Ishikawa (cell line): ENCODE measurements at regions not wholly inside any gene's neighbourhood (a gene's known extent, or its start where the extent isn't known, plus 50 kb on each side); places are given as distances from the start of the nearest gene placed in this dataset.

ENCODE experiments used
- CEBPB ChIP-seq: IDR thresholded peaks from 2 replicates; pipeline ENCODE4 v1.6.1; 2012
- CREB1 ChIP-seq: IDR thresholded peaks from 2 replicates; pipeline ENCODE4 v1.6.1; 2012; ENCODE audit warnings: low read depth
- EGR1 ChIP-seq: IDR thresholded peaks from 2 replicates; pipeline ENCODE4 v1.6.1; 2012
- EP300 ChIP-seq: IDR thresholded peaks from 2 replicates; pipeline ENCODE4 v1.6.1; 2012; ENCODE audit warnings: borderline replicate concordance
- FOXM1 ChIP-seq: IDR thresholded peaks from 2 replicates; pipeline ENCODE4 v1.6.1; 2012; ENCODE audit warnings: low read depth, borderline replicate concordance
- MAX ChIP-seq: IDR thresholded peaks from 2 replicates; pipeline ENCODE4 v1.6.1; 2012
- NFIC ChIP-seq: IDR thresholded peaks from 2 replicates; pipeline ENCODE4 v1.6.1; 2012
- RAD21 ChIP-seq: IDR thresholded peaks from 2 replicates; pipeline ENCODE4 v1.6.1; 2012; ENCODE audit warnings: low read depth
- TAF1 ChIP-seq: IDR thresholded peaks from 2 replicates; pipeline ENCODE4 v1.6.1; 2012; ENCODE audit warnings: low read depth, mild to moderate bottlenecking
- TCF12 ChIP-seq: IDR thresholded peaks from 2 replicates; pipeline ENCODE4 v1.6.1; 2012; ENCODE audit warnings: low read depth
- TEAD4 ChIP-seq: IDR thresholded peaks from 2 replicates; pipeline ENCODE4 v1.6.1; 2012
- USF1 ChIP-seq: IDR thresholded peaks from 2 replicates; pipeline ENCODE4 v1.6.1; 2012
- YY1 ChIP-seq: IDR thresholded peaks from 2 replicates; pipeline ENCODE4 v1.6.1; 2012; ENCODE audit warnings: low read depth
- ZBTB7A ChIP-seq: IDR thresholded peaks from 2 replicates; pipeline ENCODE4 v1.6.1; 2012; ENCODE audit warnings: low read depth
- TF ChIP-seq, protein P1 (sequence below): IDR thresholded peaks from 2 replicates; pipeline ENCODE4 v1.6.1; 2012; ENCODE audit warnings: low read depth, mild to moderate bottlenecking

GRCh38 chr12:93079976-93080375, 150.9 kb upstream of the EEA1 start:
- TF ChIP-seq TCF12 (no peak), CEBPB (no peak), NFIC (no peak), EP300 (no peak)
- TF ChIP-seq, protein P1, sequence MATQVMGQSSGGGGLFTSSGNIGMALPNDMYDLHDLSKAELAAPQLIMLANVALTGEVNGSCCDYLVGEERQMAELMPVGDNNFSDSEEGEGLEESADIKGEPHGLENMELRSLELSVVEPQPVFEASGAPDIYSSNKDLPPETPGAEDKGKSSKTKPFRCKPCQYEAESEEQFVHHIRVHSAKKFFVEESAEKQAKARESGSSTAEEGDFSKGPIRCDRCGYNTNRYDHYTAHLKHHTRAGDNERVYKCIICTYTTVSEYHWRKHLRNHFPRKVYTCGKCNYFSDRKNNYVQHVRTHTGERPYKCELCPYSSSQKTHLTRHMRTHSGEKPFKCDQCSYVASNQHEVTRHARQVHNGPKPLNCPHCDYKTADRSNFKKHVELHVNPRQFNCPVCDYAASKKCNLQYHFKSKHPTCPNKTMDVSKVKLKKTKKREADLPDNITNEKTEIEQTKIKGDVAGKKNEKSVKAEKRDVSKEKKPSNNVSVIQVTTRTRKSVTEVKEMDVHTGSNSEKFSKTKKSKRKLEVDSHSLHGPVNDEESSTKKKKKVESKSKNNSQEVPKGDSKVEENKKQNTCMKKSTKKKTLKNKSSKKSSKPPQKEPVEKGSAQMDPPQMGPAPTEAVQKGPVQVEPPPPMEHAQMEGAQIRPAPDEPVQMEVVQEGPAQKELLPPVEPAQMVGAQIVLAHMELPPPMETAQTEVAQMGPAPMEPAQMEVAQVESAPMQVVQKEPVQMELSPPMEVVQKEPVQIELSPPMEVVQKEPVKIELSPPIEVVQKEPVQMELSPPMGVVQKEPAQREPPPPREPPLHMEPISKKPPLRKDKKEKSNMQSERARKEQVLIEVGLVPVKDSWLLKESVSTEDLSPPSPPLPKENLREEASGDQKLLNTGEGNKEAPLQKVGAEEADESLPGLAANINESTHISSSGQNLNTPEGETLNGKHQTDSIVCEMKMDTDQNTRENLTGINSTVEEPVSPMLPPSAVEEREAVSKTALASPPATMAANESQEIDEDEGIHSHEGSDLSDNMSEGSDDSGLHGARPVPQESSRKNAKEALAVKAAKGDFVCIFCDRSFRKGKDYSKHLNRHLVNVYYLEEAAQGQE: no peak

GRCh38 chr12:93080452-93080851, 151.4 kb upstream of the EEA1 start:
- TF ChIP-seq TAF1 (no peak), USF1 (no peak), NFIC (no peak), EP300 (no peak), RAD21 (no peak), CEBPB (no peak), MAX (no peak)

DNA sequence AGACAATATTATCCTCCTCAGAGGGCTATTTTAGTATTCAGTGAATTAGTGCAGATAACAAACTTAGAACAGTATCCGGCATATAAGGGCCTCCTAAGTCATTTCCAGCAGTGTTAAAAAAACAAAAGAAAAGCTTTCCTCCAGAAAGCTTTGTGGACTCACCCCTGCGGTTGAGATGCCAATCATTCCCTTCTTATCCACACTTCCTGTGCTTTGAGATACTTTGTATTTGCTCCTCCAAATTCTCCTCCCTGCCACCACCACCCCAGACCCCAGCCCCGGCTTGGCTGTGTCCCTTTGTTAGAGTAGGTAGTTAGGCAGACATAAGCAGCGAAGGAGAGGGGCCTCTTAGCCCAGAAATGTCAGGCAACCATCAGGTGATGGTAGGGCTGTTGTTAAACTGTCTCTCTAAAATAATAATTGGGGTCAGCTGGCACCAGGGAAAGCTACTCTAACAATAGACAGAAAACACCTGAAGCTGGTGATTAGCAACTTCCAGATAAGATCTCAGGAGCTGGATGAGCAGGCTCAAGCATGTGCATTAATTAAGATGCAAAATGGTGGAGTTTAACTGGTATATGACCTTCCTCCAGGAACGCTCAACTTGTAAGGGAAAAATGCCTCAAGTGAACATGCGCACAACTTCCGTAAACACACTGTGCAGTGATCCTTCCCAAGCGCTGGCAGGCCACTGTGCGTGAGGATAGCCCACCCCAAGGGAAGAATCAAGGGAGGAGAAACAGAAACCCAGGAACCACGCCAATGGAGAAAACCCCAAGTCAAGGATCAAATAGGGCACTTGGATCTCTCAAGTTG, 152.1 kb upstream of the EEA1 start:
- TF ChIP-seq FOXM1: no peak
- no peak for TF ChIP-seq CREB1
- TF ChIP-seq NFIC: no peak
- TF ChIP-seq TAF1: no peak
- TF ChIP-seq CEBPB: no peak

DNA sequence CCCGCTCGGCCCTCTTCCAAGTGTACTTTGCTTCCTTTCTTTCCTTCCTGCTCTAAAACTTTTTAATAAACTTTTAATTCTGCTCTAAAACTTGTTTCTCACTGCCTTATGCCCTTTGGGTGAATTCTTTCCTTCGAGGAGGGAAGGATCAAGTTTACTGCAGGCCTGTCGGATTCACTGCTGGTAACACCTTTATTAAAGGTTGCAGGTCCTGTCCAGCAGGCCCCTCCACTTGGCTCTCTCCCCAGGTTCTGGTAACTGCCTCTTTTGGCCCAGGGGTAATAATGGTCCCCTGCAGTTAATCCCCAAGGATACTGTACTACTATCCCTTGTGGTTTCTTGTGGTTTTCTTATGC, 152.7 kb upstream of the EEA1 start:
- no peak for TF ChIP-seq TEAD4
- TF ChIP-seq CEBPB: no peak
- no peak for TF ChIP-seq YY1
- TF ChIP-seq MAX: no peak
- TF ChIP-seq, protein P1: no peak
- TF ChIP-seq TCF12: no peak
- no peak for TF ChIP-seq TAF1
- TF ChIP-seq USF1: no peak
- TF ChIP-seq NFIC: no peak
- no peak for TF ChIP-seq ZBTB7A
- no peak for TF ChIP-seq FOXM1
- TF ChIP-seq RAD21: no peak
- TF ChIP-seq CREB1: no peak

DNA sequence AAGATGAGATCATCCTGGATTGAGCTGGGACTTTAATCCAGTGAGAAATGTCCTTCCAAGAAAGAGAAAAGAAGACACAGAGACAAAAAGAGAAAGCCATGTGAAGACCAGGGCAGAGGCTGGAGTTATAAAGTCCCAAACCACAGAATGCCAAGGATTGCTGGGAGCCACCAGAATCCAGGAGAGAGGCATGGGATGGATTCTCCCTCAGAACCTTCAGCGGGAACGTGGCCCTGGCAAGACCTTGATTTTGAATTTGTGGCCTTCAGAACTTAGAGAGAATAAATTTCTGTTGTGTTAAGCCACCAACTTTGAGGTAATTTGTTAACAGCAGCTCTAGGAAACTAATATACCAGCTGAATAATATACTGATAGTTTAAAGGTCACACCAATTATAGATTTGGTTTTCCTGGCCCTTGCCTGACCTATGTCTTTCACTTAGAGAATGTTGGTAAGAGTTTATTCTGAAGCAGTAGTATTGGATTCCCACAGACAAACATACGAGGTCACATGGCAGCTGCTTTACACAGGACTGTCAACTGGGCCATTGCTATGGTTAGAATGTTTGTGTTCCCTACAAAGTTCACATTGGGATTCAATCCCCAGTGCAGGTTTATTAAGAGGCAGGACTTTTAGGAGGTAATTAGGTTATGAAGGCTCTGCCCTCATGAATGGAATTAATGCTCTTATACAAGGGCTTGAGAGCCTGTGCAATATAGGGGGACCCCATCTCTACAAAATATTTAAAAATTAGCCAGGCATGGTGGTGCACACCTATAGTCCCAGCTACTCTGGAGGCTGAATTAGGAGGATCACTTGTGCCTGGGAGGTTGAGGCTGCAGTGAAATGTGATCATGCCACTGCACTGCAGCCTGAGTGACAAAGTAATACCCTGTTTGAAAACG, 156.5 kb upstream of the EEA1 start:
- TF ChIP-seq TEAD4 (no peak), RAD21 (no peak), YY1 (no peak), EP300 (no peak), USF1 (no peak), CREB1 (no peak), NFIC (no peak), ZBTB7A (no peak), MAX (no peak), EGR1 (no peak), TAF1 (no peak), FOXM1 (no peak)
- TF ChIP-seq, protein P1: no peak
